Activated CD8-positive, alpha-beta T cell treated with anti-CD3 and anti-CD28 coated beads for 36 hours (primary cell): ENCODE measurements at regions not wholly inside any gene's neighbourhood (a gene's known extent, or its start where the extent isn't known, plus 50 kb on each side); places are given as distances from the start of the nearest gene placed in this dataset.

Experiments used
- ATAC-seq: fragments of 200-7000 bp; cut with Tn5 transposase; one replicate; pipeline ENCODE4 v1.10.0; 2021; ENCODE audit warnings: mild to moderate bottlenecking, moderate library complexity
- CTCF ChIA-PET: fragments of 350-600 bp; sonication (Branson Sonifier 250); formaldehyde crosslinking; loops from one replicate; lab custom pipeline; 2021; ENCODE audit warnings: antibody characterized with exemption; lab: Charles Lee
- POLR2A ChIA-PET: fragments of 350-600 bp; sonication (Branson Sonifier 250); formaldehyde crosslinking; loops from one replicate; lab custom pipeline; 2021; ENCODE audit warnings: antibody characterized with exemption; lab: Charles Lee
- DNase-seq: peaks from one replicate; pipeline ENCODE4 v3.0.0-alpha.2; 2020
- H3K27ac Mint-ChIP-seq: one replicate; pipeline ENCODE4 v1.8.0; 2021; ENCODE audit warnings: mild to moderate bottlenecking, mixed read lengths
- H3K27me3 Mint-ChIP-seq: one replicate; pipeline ENCODE4 v1.8.0; 2021; ENCODE audit warnings: mixed read lengths
- H3K36me3 Mint-ChIP-seq: one replicate; pipeline ENCODE4 v1.8.0; 2021; ENCODE audit warnings: low read depth, mixed read lengths
- H3K4me1 Mint-ChIP-seq: one replicate; pipeline ENCODE4 v1.8.0; 2021; ENCODE audit warnings: low read depth, mixed read lengths
- H3K4me3 Mint-ChIP-seq: one replicate; pipeline ENCODE4 v1.8.0; 2021; ENCODE audit warnings: mild to moderate bottlenecking, moderate library complexity, mixed read lengths
- H3K9me3 Mint-ChIP-seq: one replicate; pipeline ENCODE4 v1.8.0; 2021; ENCODE audit warnings: mixed read lengths
- intact Hi-C: fragments of 100-400 bp; cut with micrococcal nuclease; formaldehyde crosslinking; loops from one replicate; pipeline ENCODE4 v1.10.0; 2022
- TF ChIP-seq, protein P1 (sequence below): fragments of 200-600 bp; IDR thresholded peaks from one replicate; pipeline ENCODE4 v1.8.0; 2022; ENCODE audit warnings: antibody characterized with exemption, mild to moderate bottlenecking

DNA sequence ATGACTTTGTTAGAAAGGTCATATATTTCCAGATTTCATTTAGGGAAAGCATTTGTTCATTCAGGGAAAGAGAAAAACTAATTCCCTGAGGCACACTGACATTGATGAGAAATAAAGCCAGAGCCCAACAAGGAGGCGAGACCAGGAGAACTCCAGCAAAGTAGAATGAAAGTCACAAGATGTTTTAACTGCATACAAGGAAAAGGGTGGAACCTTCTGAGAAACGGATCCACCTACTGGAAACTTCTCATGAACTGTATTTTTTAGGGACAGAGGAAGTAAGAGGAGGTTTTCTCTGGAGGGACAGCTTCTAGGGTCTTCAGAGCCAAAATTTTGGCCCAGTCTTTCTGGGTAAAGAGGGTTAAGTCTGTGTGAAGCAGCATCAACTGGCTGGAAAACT is 548.2 kb upstream of the PIK3C3 start:
- ChIA-PET POLR2A (no interaction called here), CTCF (no interaction called here)
- TF ChIP-seq, protein P1, sequence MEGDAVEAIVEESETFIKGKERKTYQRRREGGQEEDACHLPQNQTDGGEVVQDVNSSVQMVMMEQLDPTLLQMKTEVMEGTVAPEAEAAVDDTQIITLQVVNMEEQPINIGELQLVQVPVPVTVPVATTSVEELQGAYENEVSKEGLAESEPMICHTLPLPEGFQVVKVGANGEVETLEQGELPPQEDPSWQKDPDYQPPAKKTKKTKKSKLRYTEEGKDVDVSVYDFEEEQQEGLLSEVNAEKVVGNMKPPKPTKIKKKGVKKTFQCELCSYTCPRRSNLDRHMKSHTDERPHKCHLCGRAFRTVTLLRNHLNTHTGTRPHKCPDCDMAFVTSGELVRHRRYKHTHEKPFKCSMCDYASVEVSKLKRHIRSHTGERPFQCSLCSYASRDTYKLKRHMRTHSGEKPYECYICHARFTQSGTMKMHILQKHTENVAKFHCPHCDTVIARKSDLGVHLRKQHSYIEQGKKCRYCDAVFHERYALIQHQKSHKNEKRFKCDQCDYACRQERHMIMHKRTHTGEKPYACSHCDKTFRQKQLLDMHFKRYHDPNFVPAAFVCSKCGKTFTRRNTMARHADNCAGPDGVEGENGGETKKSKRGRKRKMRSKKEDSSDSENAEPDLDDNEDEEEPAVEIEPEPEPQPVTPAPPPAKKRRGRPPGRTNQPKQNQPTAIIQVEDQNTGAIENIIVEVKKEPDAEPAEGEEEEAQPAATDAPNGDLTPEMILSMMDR: no peak
- H3K4me1 Mint-ChIP-seq: no peaks in the 10 kb centered on the region
- no peak overlapping the region for H3K4me3 Mint-ChIP-seq
- DNase-seq (no peak), ATAC-seq (no peak)
- H3K27ac Mint-ChIP-seq: no peak overlapping the region
- peaks cover 4% of the 10 kb centered on the region for H3K9me3 Mint-ChIP-seq
- H3K27me3 Mint-ChIP-seq: no peaks in the 10 kb centered on the region
- no peaks in the 10 kb centered on the region for H3K36me3 Mint-ChIP-seq
- intact Hi-C loops: no loop called here

GRCh38 chr18:41396861-41397260 is 558.2 kb upstream of the PIK3C3 start:
- CTCF ChIA-PET: no interaction called here
- H3K4me1 Mint-ChIP-seq: no peaks in the 10 kb centered on the region
- TF ChIP-seq, protein P1: no peak

GRCh38 chr18:41396211-41396610 is 558.8 kb upstream of the PIK3C3 start:
- TF ChIP-seq, protein P1: no peak
- CTCF ChIA-PET: no interaction called here
- no peaks in the 10 kb centered on the region for H3K36me3 Mint-ChIP-seq

More at GRCh38 chr18:41396861-41397260, 558.2 kb upstream of the PIK3C3 start:
- H3K27me3 Mint-ChIP-seq: no peaks in the 10 kb centered on the region
- intact Hi-C loops: no loop called here
- H3K9me3 Mint-ChIP-seq: peaks cover 1% of the 10 kb centered on the region
- ATAC-seq (no peak), DNase-seq (no peak)
- H3K36me3 Mint-ChIP-seq: no peaks in the 10 kb centered on the region
- no peak overlapping the region for H3K27ac Mint-ChIP-seq
- POLR2A ChIA-PET: no interaction called here
- no peak overlapping the region for H3K4me3 Mint-ChIP-seq

DNA sequence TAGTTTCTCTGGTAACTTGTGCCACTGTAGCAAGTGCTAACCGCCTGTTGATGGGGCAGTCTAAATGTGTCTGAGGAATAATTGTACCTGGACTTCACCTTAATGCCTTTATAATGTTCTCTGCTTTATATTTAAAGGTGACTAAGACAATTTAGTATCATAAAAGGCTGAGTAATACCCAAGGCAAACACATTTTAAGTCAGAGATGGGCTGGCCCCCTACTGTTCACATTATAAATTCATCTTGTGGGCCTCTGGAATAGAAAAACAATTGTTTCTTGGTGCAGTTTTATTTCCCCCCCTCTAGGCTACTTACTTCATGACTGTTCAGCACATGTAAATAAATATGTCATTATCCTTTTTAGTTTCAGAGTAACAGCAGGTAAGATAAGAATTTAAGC is 559.3 kb upstream of the PIK3C3 start:
- TF ChIP-seq, protein P1: no peak

More at GRCh38 chr18:41396211-41396610, 558.8 kb upstream of the PIK3C3 start:
- POLR2A ChIA-PET: no interaction called here
- intact Hi-C loops: no loop called here
- H3K4me1 Mint-ChIP-seq: no peaks in the 10 kb centered on the region
- DNase-seq (no peak), ATAC-seq (no peak)
- H3K4me3 Mint-ChIP-seq: no peak overlapping the region
- no peak overlapping the region for H3K27ac Mint-ChIP-seq
- H3K9me3 Mint-ChIP-seq: peaks cover 1% of the 10 kb centered on the region
- H3K27me3 Mint-ChIP-seq: no peaks in the 10 kb centered on the region

DNA sequence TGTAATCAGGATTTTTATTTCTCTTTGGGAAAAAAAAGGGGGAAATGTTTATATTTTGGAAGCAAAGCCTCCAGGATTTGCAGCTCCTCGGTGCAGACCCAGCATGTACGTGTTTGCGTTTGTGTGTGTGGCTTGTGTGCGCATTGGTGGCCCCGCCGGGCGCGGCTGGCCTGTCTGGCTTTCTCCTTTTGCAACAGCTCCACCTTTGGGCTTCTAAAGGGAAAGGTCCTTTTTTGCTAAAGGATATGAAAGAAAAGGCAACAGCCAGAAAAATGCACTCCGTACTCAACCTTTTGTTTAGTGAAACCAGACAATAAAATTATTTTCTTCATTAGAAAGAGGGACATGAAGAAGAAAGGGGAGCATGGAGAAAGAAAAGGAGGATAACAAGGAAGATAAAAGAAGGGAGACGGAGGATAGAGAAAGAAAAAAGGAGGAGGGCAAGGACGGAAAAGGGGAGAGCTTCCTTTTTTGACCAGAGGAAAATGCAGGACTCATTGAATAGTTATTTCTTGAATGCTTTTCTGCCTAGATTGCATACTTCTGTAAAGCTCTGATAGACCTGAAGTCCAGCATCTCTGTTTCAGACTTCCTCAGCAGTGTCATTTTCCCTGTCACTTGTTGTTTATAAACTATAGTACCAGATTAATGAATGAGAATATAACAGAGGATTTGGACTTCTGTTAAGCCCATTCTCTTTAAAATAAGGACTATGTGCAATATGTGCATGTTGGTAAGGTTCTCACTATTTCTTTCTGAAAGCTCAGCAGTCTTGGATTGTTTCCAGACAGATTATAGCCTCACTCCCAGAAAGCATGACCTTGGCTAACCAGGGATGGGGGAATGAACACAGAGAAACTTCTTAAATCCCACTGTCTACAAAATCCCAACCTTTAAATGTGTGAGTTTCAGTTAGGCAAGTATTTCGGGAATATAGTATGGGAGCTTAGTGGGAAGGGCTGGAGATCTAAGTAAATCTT is 563.1 kb upstream of the PIK3C3 start:
- ChIA-PET POLR2A (no interaction called here), CTCF (no interaction called here)
- H3K9me3 Mint-ChIP-seq: peaks cover 1% of the 10 kb centered on the region
- TF ChIP-seq, protein P1: no peak
- H3K36me3 Mint-ChIP-seq: no peaks in the 10 kb centered on the region
- peak; percentile 8 for DNase-seq
- ATAC-seq: no peak
- intact Hi-C loops: no loop called here
- no peaks in the 10 kb centered on the region for H3K27me3 Mint-ChIP-seq
- H3K4me3 Mint-ChIP-seq: no peak overlapping the region
- no peak overlapping the region for H3K27ac Mint-ChIP-seq
- no peaks in the 10 kb centered on the region for H3K4me1 Mint-ChIP-seq

More for the DNA sequence above, 559.3 kb upstream of the PIK3C3 start:
- Mint-ChIP-seq H3K4me1 (no peaks in the 10 kb centered on the region), H3K27ac (no peak overlapping the region), H3K4me3 (no peak overlapping the region), H3K9me3 (peaks cover 1% of the 10 kb centered on the region), H3K27me3 (no peaks in the 10 kb centered on the region), H3K36me3 (no peaks in the 10 kb centered on the region)
- DNase-seq: no peak
- ChIA-PET CTCF (no interaction called here), POLR2A (no interaction called here)
- ATAC-seq: no peak
- intact Hi-C loops: no loop called here
